ENCODE measurements at regions not wholly inside any gene's neighbourhood (a gene's known extent, or its start where the extent isn't known, plus 50 kb on each side); places are given as distances from the start of the nearest gene placed in this dataset.

GRCh38 chr1:244256086-244256676 lies 195.5 kb downstream of the ADSS2 start:
- FAIRE-seq (no peak), DNase-seq (ENCODE audit: insufficient read length, low spot score) (no peak)
- no peak for TF ChIP-seq POLR2A (IDR thresholded peaks at IDR 0.05; ENCODE audit: low read depth, low read length)

DNA sequence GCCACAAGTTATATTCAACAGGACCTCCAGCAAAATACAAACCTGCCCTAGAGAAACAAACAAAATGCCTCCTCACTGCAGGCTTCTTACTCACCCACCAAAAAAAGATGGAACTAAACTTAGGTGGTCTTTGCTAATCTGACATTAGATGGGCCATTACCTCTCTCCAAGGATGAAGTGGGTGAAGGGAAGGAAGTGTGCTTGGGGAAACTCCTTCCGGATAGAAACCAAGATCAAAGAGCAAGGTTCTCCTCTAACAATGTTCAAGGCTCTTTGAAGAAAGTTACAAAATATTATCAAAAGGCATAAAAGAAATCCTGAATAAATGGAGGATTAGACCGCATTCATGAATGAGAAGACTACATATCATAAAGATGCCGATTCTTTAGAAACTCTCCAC lies 187.5 kb downstream of the ADSS2 start:
- DNase-seq (ENCODE audit: insufficient read length, low spot score), result no peak
- TF ChIP-seq POLR2A (IDR thresholded peaks at IDR 0.05; ENCODE audit: low read depth, low read length), result no peak
- FAIRE-seq, result no peak

DNA sequence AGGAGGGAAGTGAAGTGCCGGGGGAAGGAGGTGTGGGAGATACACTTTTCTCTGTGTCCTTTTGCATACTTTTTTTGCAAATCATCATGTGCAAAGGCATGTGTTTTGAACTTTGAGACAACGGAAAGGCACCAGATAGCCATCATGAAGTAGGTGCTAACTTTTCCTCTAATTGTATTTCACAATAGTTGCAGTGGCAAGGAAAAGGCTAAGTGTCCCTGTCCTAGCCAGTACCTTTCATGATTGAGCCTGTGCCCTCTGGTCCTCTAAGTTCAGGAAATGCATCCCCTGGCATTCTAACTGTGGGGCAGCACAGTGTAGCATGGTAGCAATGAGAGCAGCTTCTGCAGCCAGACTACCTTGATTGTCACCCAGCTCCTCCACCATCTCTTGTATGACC lies 186.2 kb downstream of the ADSS2 start:
- TF ChIP-seq POLR2A (IDR thresholded peaks at IDR 0.05; ENCODE audit: low read depth, low read length), result no peak
- DNase-seq (ENCODE audit: insufficient read length, low spot score), result no peak
- no peak for FAIRE-seq

DNA sequence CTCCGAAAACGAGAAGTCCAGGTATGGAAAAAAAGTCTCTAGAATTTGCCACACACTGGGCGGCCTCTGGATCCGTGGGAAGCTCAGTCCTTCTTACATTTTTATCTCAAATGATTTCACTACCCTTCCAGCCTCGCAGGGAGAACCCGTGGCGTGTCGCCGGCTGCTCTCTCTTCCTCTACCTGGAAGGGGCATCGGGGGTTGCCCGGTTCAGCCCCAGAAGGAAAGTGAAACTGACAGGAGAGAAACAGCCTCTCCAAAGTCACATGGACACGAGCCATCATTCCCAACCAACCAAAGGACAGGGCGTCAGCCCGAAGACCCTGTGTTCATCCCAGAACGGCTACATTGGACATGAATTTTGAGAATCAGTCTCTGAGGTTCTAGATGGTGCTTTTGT lies 182.5 kb downstream of the ADSS2 start:
- no peak for FAIRE-seq
- DNase-seq (ENCODE audit: insufficient read length, low spot score), result no peak

GRCh38 chr1:244271004-244271403 lies 180.7 kb downstream of the ADSS2 start:
- no peak for TF ChIP-seq POLR2A (IDR thresholded peaks at IDR 0.05; ENCODE audit: low read depth, low read length)
- DNase-seq (ENCODE audit: insufficient read length, low spot score), result no peak
- FAIRE-seq, result no peak

More for the DNA sequence above, 182.5 kb downstream of the ADSS2 start:
- TF ChIP-seq POLR2A (IDR thresholded peaks at IDR 0.05; ENCODE audit: low read depth, low read length), result no peak

DNA sequence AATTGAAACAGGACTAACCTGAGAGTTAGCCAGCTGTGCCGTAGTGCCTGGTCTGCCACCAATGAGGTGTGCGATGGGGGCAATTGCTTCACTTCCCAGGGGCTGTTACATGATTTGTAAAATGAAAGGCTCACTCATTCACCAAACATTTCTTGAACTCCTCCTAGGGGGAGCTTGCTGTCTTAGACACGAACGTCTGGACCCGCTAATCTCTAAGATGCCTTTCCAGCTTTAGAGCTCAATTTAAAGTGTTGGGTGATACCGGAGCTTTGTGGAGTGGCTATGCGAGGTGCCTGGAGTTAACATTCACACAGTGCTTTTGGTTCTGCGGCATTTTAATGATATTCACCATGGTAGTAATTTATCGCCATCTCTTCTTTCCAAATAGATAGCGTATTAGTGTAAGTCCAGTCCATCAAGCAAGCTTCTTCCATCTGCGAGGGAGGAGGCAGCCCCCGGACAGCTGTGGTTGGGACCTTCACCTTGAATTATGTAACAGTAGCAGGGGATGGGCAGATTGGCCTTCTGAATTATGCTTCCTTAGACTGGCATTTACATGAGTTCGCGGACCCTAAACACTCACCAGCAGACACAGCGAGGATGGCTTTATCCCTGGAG lies 179.9 kb downstream of the ADSS2 start:
- TF ChIP-seq POLR2A (IDR thresholded peaks at IDR 0.05; ENCODE audit: low read depth, low read length), result no peak
- FAIRE-seq (no peak), DNase-seq (ENCODE audit: insufficient read length, low spot score) (no peak)

DNA sequence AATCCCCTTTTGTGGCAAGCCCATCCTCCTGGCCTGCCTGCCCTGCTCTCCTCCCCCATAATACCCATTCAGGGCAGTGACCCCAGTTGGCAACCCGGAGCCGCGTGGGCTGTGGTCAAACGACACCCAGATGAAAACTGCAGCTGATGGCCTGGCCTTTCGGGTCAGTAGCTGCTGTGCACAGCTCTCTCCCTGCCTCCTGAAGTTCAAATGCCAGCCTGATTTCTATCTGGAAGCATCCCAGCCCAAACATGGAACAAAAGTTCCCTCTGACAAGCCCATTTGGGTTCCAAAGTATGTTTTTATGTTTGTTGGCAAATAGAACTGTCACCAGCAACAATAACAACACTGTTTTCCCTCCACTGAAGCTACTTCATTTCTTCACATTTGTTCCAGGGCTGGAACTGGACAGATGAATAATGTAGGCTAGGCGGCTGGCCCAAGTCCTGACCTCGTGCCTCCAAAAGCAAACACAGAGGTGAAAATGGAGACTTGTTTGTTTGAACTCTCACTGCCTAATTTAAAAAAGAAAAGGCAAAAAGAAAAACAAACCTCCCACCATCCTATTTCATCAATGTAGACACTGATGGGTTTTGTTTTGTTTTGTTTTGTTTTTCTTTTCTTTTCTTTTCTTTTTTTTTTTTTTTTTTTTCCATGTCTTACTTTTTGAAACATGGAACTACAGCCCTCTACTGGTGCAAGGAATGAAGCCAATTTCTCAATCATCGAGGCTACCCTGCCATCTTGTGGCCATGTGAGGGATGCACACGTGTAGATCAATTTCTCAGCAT lies 179.0 kb downstream of the ADSS2 start:
- DNase-seq (ENCODE audit: insufficient read length, low spot score), result peak; percentile 29
- no peak for TF ChIP-seq POLR2A (IDR thresholded peaks at IDR 0.05; ENCODE audit: low read depth, low read length)
- no peak for FAIRE-seq

DNA sequence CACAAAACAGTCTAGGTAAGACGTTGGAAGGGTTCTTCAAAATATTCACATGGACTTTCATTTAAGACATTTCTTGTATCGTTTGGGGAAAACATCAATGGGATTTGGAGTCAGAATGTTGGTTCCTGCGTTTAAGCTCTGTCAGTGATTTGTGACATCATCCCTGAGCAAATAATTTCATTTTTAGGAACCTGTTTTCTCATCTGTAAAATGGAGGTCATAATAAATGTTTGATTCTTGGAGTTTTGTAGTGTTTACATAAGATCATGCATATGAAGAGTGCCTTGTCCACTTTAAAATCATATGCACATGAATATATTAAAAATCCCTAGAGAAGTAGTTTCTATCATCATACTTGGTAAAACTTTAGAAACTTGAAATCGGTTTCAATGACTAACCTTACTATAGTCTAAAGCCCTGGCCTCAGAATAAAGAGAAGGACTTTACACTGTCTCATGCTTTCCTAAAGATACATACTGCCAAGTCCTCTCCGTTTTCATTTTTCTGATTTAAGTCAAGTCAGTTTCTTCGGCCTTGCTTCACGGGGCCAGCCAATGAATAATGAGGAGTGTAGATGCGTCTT lies 178.4 kb downstream of the ADSS2 start:
- no peak for DNase-seq (ENCODE audit: insufficient read length, low spot score)
- TF ChIP-seq POLR2A (IDR thresholded peaks at IDR 0.05; ENCODE audit: low read depth, low read length), result no peak
- FAIRE-seq, result no peak

DNA sequence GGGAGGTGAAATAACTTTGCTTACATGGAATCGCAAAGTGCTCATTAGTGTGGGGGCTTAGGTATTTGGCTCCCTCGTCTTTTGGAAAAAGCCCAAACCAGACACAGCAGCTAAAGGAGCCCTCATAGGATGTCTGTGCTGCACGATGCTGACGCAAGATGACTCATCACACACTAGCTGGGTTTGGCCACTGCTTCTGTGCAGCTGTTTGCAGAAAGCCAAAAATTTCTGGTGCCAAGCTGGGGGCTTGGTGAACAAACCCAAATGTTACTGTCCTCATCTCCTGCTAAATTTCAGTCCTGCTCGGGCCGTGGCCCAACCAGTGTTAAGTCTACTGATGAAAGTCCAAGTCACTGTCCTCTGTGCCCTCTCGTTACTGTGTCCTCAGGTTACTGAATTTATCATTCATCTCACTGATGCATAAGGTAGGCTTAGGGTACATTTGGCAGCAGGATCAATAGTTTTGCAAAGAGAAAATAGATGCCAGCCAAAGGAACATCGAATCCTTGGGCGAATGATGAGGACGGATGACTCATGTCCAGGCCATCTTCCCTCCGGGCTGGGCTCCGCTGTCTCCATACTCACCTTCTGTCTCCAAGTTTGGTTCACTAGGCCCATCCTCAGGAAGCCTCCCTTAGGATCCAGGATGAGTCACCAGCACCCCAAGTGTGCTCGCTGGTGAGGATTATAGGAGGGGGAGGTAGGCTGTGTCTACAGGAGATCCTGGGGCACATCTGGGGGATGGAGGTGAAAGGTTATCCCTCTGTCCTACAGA lies 177.7 kb downstream of the ADSS2 start:
- FAIRE-seq (no peak), DNase-seq (ENCODE audit: insufficient read length, low spot score) (peak; percentile 67)
- TF ChIP-seq POLR2A (IDR thresholded peaks at IDR 0.05; ENCODE audit: low read depth, low read length), result no peak

- no peak for TF ChIP-seq POLR2A (IDR thresholded peaks at IDR 0.05; ENCODE audit: low read depth, low read length)
- DNase-seq (ENCODE audit: insufficient read length, low spot score) (no peak), FAIRE-seq (no peak)
These were observed 175.1 kb downstream of the ADSS2 start for GRCh38 chr1:244276646-244277045.

- TF ChIP-seq POLR2A (IDR thresholded peaks at IDR 0.05; ENCODE audit: low read depth, low read length), result no peak
- no peak for FAIRE-seq
- DNase-seq (ENCODE audit: insufficient read length, low spot score), result no peak
These were observed 171.5 kb downstream of the ADSS2 start for GRCh38 chr1:244280201-244280600.

GRCh38 chr1:244280859-244281258 lies 170.8 kb downstream of the ADSS2 start:
- FAIRE-seq (no peak), DNase-seq (ENCODE audit: insufficient read length, low spot score) (no peak)
- no peak for TF ChIP-seq POLR2A (IDR thresholded peaks at IDR 0.05; ENCODE audit: low read depth, low read length)

DNA sequence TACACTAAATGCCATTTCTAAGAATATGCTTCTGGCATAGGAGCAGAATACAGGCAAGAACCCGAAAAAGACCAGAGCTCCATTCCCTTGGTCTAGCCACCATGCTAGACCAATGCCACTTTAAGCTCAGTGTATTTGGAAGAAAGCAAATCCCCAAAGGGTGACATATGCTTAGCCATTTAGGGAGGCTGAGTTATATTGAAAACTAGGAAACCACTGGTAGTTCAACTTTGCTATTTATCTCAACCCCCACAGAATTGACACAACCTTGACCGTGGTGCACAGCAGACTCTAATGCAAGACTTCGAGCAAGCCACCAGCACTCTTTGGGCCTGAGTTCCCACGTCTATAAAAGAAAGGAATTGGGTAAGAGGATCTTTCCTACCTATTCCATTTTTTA lies 167.9 kb downstream of the ADSS2 start:
- DNase-seq (ENCODE audit: insufficient read length, low spot score) (no peak), FAIRE-seq (no peak)
- TF ChIP-seq POLR2A (IDR thresholded peaks at IDR 0.05; ENCODE audit: low read depth, low read length), result no peak

Data from H54 (cell line).